ENCODE measurements at regions not wholly inside any gene's neighbourhood (a gene's known extent, or its start where the extent isn't known, plus 50 kb on each side); places are given as distances from the start of the nearest gene placed in this dataset.

DNA sequence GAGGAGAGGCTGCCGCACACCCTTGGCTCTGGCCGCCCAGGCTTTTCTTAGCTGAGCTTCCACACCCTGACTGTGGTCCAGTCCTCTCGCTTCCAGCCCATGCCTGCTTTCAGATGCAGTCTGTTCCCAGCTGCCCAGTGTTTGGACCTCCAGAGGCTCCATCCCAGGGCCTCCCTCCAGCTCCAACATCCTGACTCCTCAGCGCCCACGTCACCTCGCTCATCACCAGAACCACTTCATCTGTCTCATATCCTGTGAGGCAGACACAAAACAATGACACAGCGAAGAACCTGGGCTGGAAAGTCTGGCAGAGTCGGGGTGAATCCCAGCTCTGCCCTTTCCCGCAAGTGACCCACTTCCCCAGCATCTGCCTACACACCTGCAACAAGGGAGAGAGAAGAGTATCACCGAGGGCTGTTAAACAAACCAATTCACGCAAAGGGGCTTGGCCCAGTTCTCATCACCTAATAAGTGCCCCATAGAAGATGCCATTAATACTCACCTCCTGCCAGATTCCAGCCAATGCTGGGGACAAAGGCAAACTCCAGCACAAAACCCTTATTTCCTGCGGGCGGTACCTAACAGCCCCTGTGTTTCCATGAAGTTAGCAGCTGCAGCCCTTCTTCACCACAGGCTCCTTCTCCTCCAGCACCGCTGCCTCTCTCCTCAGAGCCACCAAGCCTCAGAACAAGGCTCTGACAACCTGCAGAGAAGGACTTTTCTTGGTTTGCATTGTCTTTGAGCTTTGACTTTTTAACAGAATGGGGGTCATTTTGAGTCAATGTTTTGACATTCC is 133.4 kb upstream of the CDH4 start:
- TF ChIP-seq, protein P1, sequence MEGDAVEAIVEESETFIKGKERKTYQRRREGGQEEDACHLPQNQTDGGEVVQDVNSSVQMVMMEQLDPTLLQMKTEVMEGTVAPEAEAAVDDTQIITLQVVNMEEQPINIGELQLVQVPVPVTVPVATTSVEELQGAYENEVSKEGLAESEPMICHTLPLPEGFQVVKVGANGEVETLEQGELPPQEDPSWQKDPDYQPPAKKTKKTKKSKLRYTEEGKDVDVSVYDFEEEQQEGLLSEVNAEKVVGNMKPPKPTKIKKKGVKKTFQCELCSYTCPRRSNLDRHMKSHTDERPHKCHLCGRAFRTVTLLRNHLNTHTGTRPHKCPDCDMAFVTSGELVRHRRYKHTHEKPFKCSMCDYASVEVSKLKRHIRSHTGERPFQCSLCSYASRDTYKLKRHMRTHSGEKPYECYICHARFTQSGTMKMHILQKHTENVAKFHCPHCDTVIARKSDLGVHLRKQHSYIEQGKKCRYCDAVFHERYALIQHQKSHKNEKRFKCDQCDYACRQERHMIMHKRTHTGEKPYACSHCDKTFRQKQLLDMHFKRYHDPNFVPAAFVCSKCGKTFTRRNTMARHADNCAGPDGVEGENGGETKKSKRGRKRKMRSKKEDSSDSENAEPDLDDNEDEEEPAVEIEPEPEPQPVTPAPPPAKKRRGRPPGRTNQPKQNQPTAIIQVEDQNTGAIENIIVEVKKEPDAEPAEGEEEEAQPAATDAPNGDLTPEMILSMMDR (conservative IDR thresholded peaks at IDR 0.05; ENCODE audit: low read depth, low read length), result no peak
- no peak for DNase-seq (ENCODE audit: low read depth)
- H3K4me3 ChIP-seq (ENCODE audit: low read depth, low read length), result no peak overlapping the region

DNA sequence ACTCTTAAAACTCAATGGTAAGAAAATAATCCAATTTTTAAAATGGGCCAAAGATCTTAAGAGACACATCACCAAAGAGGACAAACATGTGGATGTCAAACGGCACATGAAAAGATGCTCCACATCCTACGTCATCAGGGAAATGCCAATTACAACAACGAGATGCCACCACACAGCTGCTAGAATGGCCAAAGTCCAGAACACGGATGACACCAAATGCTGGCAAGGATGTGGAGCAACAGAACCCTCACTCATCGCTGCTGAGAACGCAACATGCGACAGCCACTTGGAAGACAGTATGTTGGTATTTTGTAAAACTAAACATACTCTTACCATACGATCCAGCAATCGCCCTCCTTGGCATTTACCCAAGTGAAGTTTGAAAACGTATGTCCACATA is 132.8 kb upstream of the CDH4 start:
- no peak for DNase-seq (ENCODE audit: low read depth)
- TF ChIP-seq, protein P1 (conservative IDR thresholded peaks at IDR 0.05; ENCODE audit: low read depth, low read length), result no peak
- no peak overlapping the region for H3K4me3 ChIP-seq (ENCODE audit: low read depth, low read length)

DNA sequence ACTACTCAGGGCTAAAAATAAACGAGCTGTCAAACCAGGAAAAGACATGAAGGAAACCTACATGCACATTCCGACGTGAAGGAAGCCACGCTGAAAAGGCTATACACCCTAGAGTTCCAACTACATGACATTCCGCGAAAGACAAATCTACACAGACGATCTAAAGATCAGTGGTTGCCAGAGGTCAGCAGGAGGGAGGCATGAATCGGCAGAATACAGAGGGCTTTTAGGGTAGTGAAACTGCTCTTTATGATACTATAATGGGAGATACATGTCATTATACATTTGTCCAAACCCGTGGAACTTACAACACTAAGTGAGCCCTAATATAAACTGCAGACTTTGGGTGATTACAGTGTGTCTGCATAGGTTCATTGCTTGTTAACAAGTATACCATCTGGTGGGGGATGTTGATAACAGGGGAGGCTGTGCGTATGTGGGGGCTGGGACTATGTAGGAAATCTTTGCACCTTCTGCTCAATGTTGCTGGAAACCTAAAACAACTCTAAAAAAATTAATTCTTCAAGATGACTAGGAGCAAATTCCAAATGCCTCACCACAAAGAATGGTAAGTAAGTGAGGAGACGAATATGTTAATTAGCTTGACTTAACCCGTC is 132.2 kb upstream of the CDH4 start:
- DNase-seq (ENCODE audit: low read depth), result no peak
- no peak overlapping the region for H3K4me3 ChIP-seq (ENCODE audit: low read depth, low read length)
- TF ChIP-seq, protein P1 (conservative IDR thresholded peaks at IDR 0.05; ENCODE audit: low read depth, low read length), result no peak

DNA sequence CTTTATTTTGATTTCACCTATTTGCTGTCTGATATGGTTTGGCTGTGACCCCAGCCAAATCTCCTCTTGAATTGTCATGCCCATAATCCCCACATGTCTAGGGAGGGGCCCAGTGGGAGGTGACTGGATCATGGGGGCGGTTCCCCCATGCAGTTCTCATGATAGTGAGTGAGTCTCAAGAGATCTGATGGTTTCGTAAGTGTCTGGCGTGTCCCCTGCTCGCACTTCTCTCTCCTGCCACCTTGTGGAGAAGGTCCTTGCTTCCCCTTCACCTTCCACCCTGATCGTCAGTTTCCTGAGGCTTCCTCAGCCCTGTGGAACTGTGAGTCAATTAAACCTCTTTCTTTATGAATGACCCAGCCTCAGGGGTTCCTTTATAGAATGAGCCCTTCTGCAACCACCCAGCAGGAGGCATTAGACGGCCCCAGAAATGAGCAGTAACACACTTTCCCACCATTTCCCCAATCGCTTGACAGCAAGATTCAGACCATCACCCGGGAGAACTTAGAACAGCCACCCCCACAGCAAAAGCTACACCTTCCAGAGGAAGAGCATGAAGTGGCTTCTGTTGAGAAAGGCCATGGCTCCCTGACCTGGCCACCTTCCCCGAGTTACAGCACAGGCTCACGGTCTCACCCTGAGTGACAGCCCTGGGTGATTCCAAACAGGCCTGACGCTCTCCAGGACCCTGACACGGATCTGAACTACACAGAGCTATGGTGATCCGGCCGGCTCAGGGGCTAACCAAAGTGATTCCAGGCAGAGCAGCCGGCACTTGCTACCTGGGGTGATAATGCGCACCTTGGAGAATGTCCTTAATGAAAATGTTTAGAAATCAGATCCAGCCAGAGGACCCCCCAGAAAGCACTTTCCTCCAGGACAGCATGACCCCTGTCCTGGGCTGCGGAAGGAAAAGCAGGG is 131.2 kb upstream of the CDH4 start:
- TF ChIP-seq, protein P1 (conservative IDR thresholded peaks at IDR 0.05; ENCODE audit: low read depth, low read length), result peak; percentile 77
- H3K4me3 ChIP-seq (ENCODE audit: low read depth, low read length), result no peak overlapping the region
- DNase-seq (ENCODE audit: low read depth), result no peak

DNA sequence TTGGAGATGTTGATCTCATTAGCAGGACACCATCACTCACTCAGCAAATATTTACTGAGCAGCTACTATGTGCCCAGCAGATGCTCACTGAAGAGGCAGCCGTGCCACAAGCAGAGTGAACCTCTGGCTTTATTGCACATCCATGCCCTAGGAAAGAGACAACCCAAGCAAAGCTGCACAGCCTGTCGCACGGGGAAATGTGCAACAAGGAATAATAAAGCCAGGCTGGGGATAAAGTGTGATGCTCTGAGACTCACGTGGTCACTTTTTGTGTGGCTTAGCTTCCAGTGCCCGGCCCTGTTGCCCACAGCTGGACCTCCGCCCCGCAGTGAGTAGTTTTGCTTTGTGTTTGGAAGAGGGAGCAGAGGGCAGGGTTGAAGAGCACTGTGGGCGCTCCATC is 130.4 kb upstream of the CDH4 start:
- DNase-seq (ENCODE audit: low read depth), result no peak
- TF ChIP-seq, protein P1 (conservative IDR thresholded peaks at IDR 0.05; ENCODE audit: low read depth, low read length), result no peak
- no peak overlapping the region for H3K4me3 ChIP-seq (ENCODE audit: low read depth, low read length)

DNA sequence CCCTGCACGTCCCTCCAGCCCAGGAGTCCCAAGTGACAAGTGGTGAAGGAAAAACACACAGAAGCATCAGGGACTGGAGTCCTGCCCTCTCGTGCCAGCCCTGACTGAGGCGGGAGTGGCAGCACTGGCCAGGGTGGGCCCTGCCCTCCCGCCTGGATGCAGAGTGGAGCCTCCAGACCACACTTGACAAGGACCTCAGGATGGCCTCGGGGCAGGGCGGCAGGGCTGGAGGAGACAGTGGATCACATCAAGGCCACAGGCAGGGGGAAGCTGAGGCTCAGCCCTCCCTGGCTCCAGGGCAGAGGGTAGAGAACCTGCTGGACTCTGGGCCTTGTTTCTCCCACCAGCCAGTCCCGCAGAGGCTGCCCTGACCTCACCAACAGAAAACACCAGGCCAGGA is 128.8 kb upstream of the CDH4 start:
- no peak for DNase-seq (ENCODE audit: low read depth)
- H3K4me3 ChIP-seq (ENCODE audit: low read depth, low read length), result no peak overlapping the region
- TF ChIP-seq, protein P1 (conservative IDR thresholded peaks at IDR 0.05; ENCODE audit: low read depth, low read length), result no peak
